ENCODE measurements at regions not wholly inside any gene's neighbourhood (a gene's known extent, or its start where the extent isn't known, plus 50 kb on each side); places are given as distances from the start of the nearest gene placed in this dataset.

- no peak for DNase-seq
Observed at GRCh38 chr15:93478947-93479346, 389.9 kb upstream of the RGMA start.

DNA sequence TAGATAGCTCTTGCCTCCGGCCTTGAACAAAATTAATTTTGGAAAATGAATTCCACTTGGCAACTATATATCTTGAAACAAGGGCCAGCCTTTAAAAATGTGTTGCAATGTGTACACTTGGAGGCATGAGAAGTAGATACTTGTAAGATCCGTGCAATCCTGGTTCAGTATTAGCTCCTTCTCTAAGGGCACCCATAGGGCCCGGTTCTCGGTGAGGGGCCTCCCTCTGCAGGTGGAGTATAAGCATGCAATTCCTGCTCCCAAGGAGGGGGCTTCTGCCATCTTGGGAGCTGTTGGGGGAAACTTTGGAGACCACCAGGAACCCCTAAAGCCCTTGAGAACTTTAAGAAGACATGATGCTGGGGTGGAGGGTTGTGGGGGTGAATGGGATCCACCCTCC lies 388.7 kb upstream of the RGMA start:
- DNase-seq: no peak

DNA sequence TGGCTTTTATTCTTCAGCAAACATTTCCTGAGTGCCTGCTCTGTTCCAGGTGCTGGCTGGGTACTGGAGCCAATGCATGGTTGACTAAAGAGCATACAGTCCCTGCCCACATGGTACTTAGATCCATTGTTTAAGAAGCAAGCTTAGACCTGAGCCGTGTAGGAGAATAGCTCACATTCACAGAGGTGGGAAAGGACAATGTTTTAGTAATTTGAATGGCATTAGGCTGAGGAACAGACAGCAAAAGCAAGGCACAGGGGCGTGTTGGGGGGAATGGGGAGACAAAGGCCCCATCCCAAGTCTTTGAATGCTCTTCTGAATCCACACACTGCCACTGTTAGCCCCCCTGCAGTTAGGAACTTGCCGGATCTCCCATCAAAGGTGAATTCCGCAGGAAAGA lies 388.2 kb upstream of the RGMA start:
- DNase-seq: no peak

GRCh38 chr15:93476491-93477177 lies 387.6 kb upstream of the RGMA start:
- no peak for DNase-seq

DNA sequence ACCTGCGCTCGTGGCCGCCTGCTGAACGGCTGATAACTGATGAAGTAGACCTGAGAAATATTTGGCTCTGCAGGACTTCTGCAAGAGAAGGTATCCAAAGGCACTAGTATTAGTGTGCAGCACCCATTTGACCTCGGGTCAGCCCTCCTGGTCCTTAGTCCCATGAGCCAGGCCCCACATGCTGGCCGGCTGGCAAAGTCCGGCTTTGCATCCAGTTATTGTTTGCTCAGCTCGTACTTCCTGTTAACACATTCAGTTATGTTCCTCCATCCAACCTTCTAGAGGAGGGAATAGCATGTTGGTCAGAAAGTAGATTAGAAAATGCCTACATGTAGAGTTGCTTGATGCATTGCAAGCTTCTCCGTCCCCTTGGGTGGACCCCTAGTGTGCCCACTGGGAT lies 385.7 kb upstream of the RGMA start:
- no peak for DNase-seq

- DNase-seq: no peak
Observed at GRCh38 chr15:93469994-93470393, 381.0 kb upstream of the RGMA start.

DNA sequence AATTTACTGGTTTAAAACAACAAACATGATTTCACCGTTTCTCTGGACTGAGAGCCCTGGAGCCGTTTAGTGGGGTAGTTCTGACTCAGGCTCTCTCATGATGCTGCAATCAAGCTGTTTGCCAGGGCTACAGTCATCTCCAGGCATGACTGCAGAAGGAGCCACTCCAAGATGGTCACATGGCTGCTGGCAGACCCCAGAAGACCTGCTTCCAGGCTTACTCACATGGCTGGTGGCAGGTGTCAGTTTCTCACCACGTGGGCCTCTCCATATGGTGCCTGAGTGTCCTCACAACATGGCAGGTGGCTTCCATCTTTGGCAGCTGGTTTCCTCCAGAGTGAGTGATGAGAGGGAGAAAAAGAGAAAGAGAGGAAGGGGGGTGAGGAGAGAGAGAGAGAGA lies 378.3 kb upstream of the RGMA start:
- peak; percentile 6 for DNase-seq

DNA sequence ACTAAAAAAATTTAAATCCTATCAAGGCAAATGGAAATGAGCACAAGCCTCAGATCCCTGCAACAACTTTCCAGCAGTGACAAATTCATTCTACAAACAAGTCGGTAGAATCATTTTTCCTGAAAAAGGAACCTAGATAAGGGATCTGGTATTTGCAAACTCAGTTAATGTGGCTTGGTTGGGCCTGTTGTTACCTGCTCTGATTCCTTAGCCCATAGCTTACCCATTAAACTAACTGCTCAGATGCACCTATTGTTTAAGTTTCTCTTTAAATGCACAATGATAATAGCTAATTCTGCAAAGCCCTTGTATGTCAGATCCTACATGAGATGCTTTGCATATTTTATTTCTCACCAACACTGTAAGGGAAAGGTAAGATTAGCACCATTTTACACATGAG lies 377.4 kb upstream of the RGMA start:
- DNase-seq: no peak

DNA sequence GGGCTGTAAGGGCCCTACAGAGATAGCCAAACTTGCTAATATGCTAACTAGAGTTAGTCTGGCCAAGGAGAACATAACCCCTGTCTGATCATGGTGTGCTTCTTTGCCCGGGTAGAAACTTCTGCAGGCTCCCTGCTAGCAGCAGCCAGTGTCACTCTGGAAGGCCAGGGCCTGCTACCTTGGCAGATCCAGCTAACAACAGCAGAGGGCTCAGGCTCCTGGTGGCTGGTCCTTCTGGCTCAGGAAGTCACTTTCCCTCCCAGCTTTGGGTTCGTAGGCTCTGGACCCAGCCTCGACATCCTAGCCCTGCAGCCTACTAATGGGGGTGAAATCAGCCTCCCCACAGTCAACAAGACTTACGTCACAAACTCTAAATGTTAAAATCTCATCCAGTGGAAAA lies 373.7 kb upstream of the RGMA start:
- DNase-seq: no peak

DNA sequence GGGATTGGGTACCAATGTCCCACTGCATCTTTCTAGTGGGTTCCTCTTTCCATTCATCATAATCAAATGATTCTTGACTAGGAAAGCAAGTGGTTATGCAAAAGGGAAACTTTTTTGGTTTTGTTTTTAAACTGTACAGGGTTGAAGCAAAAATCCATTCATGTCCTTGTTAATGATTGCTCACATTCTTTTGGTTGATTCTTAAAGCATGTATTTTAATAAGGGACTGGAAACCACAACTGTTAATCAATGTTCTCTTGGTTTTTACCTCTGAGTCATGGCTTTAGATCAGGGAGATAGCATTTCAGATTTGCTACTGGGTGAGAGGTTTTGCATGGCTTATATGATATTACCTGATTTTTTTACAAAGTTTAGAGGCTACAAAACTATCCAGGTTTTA lies 371.7 kb upstream of the RGMA start:
- no peak for DNase-seq

- no peak for DNase-seq
Observed at GRCh38 chr15:93459396-93459795, 370.4 kb upstream of the RGMA start.

- DNase-seq: no peak
Observed at GRCh38 chr15:93458597-93458996, 369.6 kb upstream of the RGMA start.

DNA sequence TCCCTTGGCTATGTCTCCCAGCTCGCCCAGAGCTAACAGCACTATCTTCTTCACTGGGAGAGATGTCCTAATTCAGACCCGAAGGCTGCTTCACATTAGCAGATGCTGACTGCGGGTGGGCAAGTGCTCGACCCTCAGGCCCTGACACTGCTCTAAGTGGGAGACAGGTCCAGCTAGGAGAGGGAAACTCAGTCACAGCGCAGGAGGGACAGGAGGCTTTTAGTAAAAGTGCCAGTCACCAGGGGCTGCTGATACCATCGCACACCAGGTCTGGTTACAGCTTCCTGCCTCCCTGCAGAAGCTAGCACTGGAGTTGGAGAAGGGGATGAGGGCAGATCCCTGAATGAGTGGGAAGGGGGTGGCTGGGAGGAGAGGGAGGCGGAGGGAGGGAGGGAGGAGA lies 365.8 kb upstream of the RGMA start:
- DNase-seq: no peak

DNA sequence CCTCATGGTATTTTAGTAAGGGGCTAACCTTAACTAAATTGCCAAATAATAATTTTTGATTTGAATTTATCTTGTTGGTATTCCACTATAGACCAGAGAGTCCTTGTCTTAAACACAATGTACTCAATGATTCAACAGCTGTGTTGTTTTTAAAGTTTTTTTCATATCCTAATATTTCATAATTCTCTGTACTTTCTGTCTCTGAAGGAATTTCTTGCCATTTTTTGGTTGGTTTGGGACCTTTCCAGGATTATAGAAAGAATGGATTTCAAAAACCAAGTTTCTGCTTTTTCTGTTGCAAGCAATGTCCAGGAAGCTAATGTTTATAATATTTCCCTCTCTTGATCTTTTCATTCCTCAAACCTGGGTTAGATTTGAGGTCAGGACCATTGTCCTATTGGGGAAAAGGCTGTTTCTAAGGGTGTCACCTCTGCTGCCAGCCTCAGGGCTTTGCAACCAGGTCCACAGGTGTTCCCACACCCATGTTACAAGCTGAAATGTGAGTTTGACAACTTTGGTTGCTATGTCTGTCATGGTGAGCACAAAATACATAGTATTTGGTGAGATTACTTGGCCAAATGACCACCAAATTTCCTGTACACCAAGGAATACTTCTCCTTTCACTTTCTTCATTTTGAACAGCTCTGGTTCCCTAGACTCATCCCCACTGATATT lies 363.7 kb upstream of the RGMA start:
- DNase-seq: no peak

GRCh38 chr15:93451822-93452221 lies 362.8 kb upstream of the RGMA start:
- DNase-seq: no peak

GRCh38 chr15:93451265-93451664 lies 362.3 kb upstream of the RGMA start:
- no peak for DNase-seq

DNA sequence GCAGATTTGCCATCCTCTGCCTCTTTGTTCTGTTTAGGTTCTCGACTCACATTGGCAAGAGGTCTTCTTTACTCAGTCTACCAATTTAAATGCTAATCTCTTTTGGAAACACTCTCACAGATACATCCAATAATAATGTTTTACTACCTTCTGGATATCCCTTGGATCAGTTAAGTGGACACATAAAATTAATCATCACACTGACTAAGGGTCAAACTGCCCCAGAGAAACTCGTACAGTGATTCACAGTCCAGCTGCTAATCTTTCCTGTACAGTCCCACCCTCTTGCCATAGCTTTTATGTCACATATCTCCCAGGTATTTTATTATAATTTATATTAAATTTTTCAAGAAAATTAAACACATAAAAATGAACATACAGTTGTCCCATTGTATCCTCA lies 360.8 kb upstream of the RGMA start:
- DNase-seq: no peak

DNA sequence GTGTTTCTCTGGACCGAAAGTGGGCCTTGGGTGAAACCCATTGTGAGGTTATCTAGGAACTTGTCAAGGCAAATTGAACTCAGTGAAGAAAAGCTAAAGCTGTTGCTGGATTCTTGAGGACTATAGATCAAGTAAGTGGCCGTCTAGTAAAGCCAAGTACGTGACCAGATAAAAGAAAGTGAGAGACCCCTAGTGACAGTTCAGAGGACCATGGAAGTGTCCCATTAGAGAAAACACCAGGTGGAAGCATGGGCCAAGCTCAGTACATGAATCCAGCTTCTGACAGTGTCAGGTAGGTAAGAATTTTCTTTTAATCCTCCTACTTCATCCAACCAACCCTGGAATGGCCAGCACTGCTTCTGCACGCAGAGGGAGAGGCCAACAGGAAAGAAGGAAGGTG lies 349.3 kb upstream of the RGMA start:
- no peak for DNase-seq

DNA sequence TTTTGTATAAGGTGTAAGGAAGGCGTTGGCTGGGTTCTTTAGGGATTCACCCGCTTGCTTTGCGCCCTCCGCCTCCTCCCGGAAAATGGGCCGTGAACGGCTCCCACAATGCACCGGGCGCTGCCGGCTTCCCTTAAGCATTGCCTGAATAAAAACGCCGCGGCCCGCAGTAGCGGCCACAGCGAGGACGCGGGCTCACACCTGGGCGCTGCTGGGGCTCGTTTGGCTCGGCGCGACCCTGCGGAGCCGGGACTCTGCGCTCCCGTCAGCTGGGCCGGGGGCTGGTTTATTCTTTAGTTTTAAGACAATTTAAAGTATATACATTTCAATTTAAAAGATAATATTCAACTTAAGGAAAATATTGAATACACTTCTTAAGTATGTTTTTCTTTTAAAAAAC lies 343.5 kb upstream of the RGMA start:
- DNase-seq: no peak

DNA sequence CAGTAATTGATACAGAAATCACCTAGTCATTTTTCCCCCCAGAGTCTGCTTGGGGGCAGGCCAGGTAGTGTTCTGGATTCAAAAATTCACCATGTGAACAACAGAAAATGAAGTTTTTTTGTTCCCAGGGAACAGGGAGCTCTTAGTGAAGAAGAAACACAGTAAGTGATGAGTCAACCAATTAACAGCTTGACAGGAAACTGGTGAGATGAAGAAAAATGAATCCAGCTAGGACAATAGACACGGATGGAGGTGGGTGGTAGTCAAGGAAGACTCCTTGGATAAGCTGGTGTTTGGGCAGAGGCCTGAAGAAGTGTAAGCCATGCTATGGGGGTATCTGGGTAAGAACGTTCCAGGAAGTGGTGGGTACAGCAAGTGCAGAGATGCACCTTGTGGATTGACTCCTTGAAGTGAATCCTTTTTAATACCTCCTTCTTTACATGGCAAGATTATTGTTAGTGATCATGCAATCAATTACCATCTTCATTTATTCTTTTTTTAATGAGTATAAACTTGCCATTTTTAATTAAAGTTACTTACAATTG lies 339.9 kb upstream of the RGMA start:
- DNase-seq: no peak

DNA sequence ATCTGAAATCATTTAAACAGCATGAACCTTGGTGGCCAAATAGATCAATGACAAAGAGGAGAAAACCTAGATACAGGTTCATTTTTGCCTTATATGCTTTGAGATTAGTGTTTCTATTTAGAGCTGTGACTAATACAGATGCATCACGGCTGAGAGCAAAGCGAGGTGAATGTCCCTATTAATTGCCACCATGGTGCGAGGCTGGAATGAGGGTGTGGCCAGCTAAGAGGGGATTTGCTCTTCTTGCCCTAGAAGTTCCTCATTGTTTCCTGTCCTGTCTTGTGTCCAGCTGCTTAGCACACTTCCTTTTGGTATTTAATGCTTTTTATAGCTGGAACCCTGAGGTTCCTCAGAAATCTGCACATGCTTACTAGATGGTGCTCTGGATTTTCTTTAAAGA lies 339.1 kb upstream of the RGMA start:
- no peak for DNase-seq

GRCh38 chr15:93424131-93424530 lies 335.1 kb upstream of the RGMA start:
- no peak for DNase-seq

GRCh38 chr15:93422476-93422875 lies 333.5 kb upstream of the RGMA start:
- DNase-seq: no peak

GRCh38 chr15:93420477-93420876 lies 331.5 kb upstream of the RGMA start:
- no peak for DNase-seq

Measured in skin of body (tissue), 1 donor.